ENCODE measurements at regions not wholly inside any gene's neighbourhood (a gene's known extent, or its start where the extent isn't known, plus 50 kb on each side); places are given as distances from the start of the nearest gene placed in this dataset.

DNA sequence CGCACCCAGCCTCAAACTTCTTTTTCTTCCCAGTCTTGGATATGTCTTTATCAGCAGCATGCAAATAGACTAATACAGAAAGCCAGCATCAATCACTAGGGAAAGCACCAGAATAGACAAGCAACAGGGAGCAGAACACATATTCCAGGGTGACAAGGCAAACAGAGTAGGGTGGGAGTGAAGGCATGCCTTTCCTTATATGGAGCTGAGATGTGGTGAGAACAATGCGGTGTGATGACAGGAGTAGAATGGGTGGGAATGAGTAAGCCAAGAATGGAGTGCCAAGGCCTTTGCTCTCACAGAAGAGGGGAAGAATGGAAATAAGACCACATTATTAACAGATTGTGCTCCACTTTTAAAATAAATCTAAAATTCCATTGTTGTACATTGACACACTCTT is 115.6 kb downstream of the CETN3 start:
- TF ChIP-seq CTCF (conservative IDR thresholded peaks at IDR 0.05; ENCODE audit: low read length) (no peak), EZH2phosphoT487 (IDR thresholded peaks at IDR 0.05; ENCODE audit: borderline replicate concordance, low read depth, low read length) (no peak)

Measured in OCI-LY7 (cell line).